ENCODE measurements at regions not wholly inside any gene's neighbourhood (a gene's known extent, or its start where the extent isn't known, plus 50 kb on each side); places are given as distances from the start of the nearest gene placed in this dataset.

DNA sequence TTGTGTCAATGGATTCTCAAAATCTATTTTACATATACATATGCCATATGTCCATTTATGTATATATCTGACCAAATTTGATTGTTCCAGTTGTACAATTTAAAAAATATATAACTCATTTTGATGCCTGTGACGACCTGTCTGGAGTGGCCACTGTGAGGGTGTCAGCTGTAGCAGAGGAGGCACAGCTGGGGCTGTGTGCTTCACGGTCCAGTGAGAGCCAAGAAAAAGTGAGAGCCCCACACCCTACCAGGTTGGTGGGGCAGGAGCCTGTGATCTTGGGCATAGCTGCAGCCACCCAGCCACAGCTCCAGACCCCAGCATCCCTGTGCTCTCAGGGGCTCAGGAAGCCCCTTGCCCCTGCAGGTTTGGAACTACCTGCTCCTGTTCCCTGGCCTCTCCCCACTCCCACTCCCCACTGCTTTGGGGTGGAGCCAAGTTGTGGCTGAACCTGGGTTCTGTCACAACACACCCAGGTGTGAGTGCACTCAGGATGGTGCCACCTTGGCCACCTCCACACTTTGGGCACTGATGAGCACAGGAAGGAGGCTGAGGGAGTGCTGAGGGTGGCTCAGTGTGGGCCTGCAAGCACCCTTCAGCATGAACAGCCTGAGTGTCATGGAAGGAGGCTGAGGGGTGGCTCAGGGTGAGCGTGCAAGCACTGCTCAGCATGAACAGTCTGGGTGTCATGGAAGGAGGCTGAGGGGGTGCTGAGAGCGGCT lies 161.1 kb upstream of the ROBO1 start:
- TF ChIP-seq, protein P1, sequence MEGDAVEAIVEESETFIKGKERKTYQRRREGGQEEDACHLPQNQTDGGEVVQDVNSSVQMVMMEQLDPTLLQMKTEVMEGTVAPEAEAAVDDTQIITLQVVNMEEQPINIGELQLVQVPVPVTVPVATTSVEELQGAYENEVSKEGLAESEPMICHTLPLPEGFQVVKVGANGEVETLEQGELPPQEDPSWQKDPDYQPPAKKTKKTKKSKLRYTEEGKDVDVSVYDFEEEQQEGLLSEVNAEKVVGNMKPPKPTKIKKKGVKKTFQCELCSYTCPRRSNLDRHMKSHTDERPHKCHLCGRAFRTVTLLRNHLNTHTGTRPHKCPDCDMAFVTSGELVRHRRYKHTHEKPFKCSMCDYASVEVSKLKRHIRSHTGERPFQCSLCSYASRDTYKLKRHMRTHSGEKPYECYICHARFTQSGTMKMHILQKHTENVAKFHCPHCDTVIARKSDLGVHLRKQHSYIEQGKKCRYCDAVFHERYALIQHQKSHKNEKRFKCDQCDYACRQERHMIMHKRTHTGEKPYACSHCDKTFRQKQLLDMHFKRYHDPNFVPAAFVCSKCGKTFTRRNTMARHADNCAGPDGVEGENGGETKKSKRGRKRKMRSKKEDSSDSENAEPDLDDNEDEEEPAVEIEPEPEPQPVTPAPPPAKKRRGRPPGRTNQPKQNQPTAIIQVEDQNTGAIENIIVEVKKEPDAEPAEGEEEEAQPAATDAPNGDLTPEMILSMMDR (IDR thresholded peaks at IDR 0.05), result no peak
- TF ChIP-seq POLR2A (IDR thresholded peaks at IDR 0.05), result no peak
- no peak for TF ChIP-seq POLR2AphosphoS5 (IDR thresholded peaks at IDR 0.05)

All from prostate gland (tissue), 2 donors.